GM12872 (cell line): ENCODE measurements at regions not wholly inside any gene's neighbourhood (a gene's known extent, or its start where the extent isn't known, plus 50 kb on each side); places are given as distances from the start of the nearest gene placed in this dataset.

ENCODE experiments used
- TF ChIP-seq, protein P1 (sequence below): IDR thresholded peaks from 3 replicates; pipeline ENCODE4 v1.5.1; 2011; ENCODE audit warnings: low read depth, mild to moderate bottlenecking, low read length, moderate library complexity; ENCODE audit not compliant: insufficient read depth

DNA sequence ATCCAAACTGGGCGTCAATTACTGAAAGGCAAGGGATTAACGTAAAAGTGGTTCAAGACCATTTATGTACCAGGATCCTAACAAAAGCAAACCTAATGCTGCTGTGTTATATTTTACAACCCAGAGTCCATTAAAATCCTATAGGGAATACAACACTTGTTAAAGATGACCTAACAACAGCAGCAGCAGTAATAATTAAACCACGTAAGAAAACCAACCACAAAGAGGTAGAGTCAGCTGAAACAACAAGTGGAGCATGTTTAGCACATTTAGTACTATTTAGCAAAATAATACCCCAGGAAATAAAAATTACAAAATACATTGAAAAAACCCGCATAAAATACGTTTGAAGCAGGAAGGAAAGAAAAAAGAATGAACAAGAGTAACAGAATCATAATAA is 82.1 kb upstream of the AGBL1 start:
- TF ChIP-seq, protein P1, sequence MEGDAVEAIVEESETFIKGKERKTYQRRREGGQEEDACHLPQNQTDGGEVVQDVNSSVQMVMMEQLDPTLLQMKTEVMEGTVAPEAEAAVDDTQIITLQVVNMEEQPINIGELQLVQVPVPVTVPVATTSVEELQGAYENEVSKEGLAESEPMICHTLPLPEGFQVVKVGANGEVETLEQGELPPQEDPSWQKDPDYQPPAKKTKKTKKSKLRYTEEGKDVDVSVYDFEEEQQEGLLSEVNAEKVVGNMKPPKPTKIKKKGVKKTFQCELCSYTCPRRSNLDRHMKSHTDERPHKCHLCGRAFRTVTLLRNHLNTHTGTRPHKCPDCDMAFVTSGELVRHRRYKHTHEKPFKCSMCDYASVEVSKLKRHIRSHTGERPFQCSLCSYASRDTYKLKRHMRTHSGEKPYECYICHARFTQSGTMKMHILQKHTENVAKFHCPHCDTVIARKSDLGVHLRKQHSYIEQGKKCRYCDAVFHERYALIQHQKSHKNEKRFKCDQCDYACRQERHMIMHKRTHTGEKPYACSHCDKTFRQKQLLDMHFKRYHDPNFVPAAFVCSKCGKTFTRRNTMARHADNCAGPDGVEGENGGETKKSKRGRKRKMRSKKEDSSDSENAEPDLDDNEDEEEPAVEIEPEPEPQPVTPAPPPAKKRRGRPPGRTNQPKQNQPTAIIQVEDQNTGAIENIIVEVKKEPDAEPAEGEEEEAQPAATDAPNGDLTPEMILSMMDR = no peak

DNA sequence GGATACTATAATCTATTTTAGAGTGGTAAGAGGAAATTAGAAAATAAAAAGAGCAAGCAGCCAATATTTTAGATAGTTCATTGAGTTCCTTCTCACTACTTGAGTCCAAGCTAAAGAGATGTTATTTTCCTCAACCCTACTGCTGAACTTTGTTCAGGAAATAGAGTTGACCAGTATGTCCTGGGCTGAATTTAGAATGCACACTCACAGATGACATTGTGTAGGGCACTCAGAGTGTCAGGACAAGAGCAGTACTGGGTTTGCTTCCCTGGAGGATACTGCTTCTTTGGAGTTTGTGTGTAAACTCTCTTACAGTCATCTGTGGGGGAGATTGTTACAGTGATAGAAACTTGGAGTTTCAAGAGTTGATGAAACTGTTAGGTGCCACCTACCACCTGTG is 80.0 kb upstream of the AGBL1 start:
- TF ChIP-seq, protein P1 = no peak

DNA sequence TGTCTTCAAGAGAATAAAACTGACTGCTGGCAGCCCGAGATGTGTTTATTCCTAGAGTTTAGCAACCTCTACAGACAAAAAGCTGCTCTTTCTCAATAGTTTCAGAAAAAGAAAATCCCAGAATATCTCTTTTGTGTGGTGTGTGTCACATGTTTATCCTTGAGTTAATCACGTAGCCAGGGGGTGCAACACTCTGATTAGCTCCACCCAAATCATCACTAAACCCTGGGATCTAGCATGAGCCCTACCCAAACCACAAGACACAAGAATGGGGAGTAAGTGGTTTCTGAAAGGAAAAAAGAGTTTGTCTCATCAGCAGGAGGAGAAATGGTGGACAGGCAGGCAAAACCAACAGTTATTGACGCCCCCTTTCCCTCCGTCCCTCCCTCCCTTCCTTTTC is 78.5 kb upstream of the AGBL1 start:
- TF ChIP-seq, protein P1 = no peak

DNA sequence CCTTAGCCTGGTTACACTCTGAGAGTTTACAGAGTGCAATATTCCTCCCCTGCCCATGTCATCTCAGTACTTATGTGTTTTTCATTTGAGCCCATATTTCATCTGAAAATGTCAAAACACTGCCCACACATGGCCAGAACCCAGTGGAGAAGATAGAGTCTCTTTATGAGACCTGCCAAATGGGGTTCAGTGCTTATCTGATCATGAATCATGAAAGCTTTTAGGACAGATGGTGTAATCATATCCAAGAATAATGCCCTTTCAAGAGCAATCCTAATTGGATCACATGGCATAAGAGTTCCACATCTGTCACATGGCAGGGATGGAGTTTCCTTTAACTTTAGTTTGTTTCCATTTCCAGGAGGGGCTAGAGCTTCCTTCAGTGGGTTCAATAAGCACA is 77.2 kb upstream of the AGBL1 start:
- TF ChIP-seq, protein P1 = no peak

DNA sequence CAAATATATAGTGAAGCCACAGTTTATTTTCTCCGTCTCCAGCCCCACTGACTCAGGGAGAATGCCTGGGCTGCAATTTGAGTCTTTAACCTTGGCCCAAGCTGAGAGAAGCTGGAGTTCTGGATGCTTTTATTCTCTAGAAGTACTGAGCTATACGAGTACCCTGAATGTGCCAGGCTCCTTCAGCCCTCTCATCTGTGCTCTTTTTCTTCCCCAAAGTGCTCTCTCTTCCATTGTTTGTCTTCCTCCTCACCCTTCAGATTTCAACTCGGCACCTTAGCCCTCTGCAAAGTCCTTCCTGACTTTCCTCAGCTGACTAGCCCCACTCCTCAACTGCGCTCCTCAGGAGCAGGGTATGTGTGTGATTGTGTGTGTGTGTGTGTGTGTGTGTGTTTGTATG is 75.6 kb upstream of the AGBL1 start:
- TF ChIP-seq, protein P1 = no peak

DNA sequence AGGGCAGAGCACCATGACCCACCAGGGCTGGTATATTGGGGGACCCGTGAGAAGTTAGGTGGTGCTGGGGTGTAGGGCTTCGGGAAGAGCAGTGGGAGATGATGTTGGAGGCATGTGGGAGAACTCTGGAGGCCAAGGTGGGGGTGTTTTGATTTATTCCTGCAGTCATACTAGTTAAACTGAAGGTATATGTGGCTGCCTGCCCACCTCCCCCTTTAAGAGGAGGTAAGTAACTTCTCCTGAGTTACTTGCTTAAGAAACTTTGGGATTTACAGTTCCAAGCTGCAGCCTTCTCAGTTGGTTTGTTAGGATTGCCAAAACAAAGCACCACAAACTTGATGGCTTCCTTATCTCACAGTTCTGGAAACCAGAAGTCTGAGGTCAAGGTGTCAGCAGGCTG is 73.1 kb upstream of the AGBL1 start:
- TF ChIP-seq, protein P1 = no peak

DNA sequence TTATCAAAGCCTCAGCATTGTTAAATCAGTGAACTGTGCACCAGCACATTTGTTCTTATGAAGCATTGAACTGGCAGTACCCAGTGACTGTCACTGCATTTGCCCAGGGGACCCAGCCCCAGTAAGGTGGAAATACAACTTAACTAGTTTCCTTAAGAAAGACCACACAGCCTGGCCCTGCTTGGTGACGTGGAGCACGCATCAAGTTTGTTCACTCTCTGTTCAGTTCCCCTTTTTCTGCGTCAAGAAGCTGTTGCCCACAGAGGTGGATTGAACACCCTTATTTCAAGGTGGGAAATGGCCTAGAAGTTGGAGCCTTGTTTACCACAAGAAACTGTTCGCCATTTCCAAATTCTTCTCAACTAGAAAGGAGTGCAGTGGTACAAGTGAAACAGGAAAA is 69.9 kb upstream of the AGBL1 start:
- TF ChIP-seq, protein P1 = no peak

DNA sequence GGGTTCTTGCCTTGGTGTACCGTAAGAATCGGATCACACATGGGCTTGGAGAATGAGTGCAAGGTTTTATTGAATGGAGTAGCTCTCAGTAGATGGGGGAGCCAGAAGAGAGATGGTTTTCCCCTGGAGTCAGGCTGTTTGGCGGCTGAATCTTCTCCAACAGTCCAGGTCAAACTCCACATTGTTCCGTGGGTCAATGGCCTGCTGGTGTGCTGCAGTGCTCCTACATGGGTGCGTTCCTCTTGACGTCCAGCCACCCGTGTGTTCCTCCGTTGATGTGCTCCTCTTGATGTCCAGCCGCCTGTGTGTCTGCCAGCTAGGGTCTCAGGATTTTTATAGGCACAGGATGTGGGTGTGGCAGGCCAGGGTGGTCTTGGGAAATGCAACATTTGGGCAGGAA is 69.3 kb upstream of the AGBL1 start:
- TF ChIP-seq, protein P1 = no peak
